GM12864 (cell line): ENCODE measurements at regions not wholly inside any gene's neighbourhood (a gene's known extent, or its start where the extent isn't known, plus 50 kb on each side); places are given as distances from the start of the nearest gene placed in this dataset.
"Not testable (repeated sequence)": the region's sequence is repeated elsewhere in the genome, so short reads cannot be mapped to it uniquely, and the experiment has no call there.

Experiments used
- DNase-seq: peaks from one replicate; pipeline ENCODE4 v3.0.0-alpha.2; 2011; ENCODE audit warnings: low read depth
- H3K4me3 ChIP-seq: 2 replicates; pipeline ENCODE4 v1.5.1; 2011; ENCODE audit warnings: mild to moderate bottlenecking, low read depth, low read length, control low read depth
- CTCF ChIP-seq: IDR thresholded peaks from 2 replicates; pipeline ENCODE4 v1.5.1; 2011; ENCODE audit warnings: low read depth, mild to moderate bottlenecking, moderate library complexity, low read length, control low read depth, inconsistent platforms; ENCODE audit errors: missing control alignments

GRCh38 chr6:125380474-125380873 is 78.7 kb upstream of the HDDC2 start:
- TF ChIP-seq CTCF = no peak
- no peak overlapping the region for H3K4me3 ChIP-seq
- no peak for DNase-seq

- not testable (repeated sequence) for DNase-seq, H3K4me3 ChIP-seq
These were observed 84.6 kb upstream of the HDDC2 start for GRCh38 chr6:125386337-125386736.

- no peak for DNase-seq
- H3K4me3 ChIP-seq = no peak overlapping the region
- no peak for TF ChIP-seq CTCF
These were observed 90.9 kb upstream of the HDDC2 start for GRCh38 chr6:125392682-125393081.

- no peak for DNase-seq
- TF ChIP-seq CTCF = no peak
- no peak overlapping the region for H3K4me3 ChIP-seq
These were observed 91.7 kb upstream of the HDDC2 start for GRCh38 chr6:125393449-125393858.

- TF ChIP-seq CTCF = no peak
- DNase-seq = no peak
- H3K4me3 ChIP-seq = no peak overlapping the region
These were observed 105.0 kb upstream of the HDDC2 start for GRCh38 chr6:125406741-125407140.

- no peak for DNase-seq
- no peak overlapping the region for H3K4me3 ChIP-seq
- no peak for TF ChIP-seq CTCF
These were observed 112.7 kb upstream of the HDDC2 start for GRCh38 chr6:125414507-125414906.

GRCh38 chr6:125415913-125416312 is 114.1 kb upstream of the HDDC2 start:
- no peak overlapping the region for H3K4me3 ChIP-seq
- TF ChIP-seq CTCF = no peak
- no peak for DNase-seq

- TF ChIP-seq CTCF = no peak
- no peak for DNase-seq
- H3K4me3 ChIP-seq = no peak overlapping the region
These were observed 120.1 kb upstream of the HDDC2 start for GRCh38 chr6:125421836-125422235.
